ENCODE measurements at regions not wholly inside any gene's neighbourhood (a gene's known extent, or its start where the extent isn't known, plus 50 kb on each side); places are given as distances from the start of the nearest gene placed in this dataset.
"Not testable (repeated sequence)": the region's sequence is repeated elsewhere in the genome, so short reads cannot be mapped to it uniquely, and the experiment has no call there.

DNA sequence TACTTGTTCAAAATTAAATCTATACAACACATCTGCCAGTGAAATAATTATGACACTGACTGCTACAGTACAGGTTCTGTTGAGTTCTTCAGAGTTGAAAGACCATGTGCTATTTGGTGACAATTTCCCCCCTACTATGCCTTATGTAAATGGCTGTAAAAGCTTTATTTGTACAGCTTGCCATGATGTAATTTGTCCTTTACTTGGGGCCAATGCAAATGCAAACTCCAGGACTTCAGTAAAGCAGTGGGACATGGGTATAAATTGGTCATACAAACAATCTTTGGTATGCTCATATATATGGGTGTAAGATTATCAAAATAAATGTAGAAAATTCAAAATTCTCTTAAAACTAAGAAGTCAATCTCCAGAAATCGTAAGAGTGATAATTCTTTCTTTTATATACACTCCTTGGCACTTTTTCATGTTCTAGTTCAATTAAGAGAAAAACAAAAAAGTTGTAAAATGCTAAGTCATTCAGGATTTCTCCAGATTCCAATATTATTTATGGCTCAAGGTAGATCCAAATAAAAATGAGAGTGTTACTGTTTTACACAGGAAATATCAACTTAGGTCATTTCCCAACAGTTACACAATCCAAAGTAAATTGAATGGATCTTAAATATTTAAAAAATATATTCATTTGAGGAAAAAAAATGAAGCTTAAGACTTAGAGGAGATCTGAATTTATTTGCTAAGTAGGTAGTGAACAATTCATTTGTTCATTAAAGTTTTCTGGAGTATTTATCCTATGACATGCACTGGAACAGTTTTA is 1310.5 kb upstream of the CITED2 start:
- DNase-seq: no peak

DNA sequence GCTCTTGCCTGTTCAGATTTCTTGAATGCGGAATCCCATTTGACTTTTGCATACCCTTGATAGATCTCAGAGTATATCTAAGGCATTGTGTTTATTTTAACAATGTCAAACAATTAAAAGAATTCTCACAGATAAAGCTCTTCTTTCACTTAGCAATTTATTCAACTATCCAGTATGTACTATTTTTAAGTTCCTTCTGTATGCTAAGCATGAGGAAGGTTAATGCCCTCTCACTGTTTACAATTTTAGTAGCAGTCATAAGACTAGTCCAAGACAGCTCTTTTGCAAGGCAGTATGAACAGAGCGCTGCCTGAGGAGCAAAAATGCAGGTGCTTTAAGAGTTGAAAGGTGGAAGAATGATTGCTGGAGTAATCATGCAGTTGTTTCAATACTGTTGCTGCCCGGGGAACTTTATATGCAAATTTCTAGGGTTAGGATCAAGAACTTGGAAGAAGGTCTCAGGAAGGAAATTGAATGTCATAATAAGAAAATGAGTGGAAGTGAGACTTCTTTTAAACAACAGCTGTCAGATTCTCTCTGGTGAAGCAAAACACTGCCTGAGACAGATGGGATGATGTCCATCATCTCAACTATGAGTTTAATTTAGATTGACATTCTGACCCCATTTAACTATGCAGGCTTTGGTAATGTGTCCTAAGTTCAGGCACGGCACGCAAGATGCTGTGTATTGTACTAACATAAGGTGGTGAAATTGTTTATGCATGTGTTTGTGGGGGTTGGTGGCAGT is 1303.5 kb upstream of the CITED2 start:
- DNase-seq: no peak

DNA sequence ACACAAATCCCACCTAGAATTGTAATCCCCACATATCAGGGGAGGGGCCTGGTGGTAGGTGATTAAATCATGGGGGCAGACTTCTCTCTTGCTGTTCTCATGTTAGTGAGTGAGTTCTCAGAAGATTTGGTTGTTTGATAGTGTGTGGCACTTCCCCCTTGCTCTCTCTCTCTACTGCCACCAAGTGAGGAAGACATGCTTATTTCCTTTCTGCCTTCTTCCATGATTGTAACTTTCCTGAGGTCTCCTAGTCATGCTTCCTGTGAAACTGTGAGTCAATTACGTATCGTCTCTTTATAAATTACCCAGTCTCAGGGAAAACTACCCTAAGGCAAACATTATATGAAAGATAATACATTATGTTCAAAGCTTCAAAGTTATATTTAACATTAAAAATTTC is 1297.5 kb upstream of the CITED2 start:
- DNase-seq: no peak

DNA sequence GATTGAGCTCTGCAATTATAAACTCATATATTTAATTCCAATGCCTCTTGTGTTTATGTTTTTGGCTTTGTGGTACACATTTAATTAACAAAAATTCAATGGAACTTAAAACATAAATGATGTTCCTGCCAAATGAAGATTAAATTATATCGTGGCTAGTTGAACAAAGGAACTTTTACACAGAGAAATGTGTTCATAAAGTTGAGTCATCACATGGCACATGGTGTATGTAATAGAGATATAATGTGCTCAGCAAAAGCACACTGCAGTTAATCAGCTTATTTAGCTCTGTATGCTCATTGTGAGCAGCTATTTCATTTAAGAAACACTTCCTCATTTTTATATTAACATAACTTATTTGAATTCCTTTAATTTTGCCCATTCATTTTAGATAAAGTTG is 1295.6 kb upstream of the CITED2 start:
- no peak for DNase-seq

DNA sequence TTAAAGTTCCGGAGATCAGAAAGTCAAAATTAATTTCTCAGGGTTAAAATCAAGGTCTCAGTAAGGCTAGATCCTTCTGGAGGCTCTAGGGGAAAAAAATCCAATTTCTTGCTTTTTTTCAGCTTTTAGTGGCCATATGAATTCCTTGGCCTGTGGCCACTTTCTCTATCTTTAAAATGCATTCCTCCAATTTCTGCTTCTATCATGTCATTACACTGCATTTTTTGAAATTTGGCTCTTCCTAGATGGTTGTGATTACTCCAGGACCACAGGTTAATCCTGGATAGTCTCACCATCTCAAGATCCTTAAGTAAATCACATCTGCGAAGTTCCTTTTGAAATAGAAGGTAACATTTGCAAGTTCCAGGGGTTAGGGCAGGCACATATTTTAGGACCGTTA is 1294.9 kb upstream of the CITED2 start:
- DNase-seq: no peak

DNA sequence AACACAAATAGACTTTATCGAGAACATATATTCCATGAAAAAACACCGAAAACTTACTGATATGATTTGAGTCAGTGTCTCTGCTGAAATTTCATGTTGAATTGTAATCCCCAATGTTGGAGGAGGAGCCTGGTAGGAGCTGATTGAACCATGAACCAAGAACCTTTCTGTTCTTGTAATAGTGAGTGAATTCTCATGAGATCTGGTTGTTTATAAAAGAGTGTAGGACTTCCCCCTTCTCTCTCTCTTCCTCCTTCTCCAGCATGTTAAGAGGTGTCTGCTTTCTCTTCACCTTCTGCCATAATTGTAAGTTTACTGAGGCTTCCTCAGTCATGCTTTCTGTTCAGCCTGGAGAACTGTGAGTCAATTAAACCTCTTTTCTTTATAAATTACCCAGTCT is 1289.3 kb upstream of the CITED2 start:
- DNase-seq: no peak

DNA sequence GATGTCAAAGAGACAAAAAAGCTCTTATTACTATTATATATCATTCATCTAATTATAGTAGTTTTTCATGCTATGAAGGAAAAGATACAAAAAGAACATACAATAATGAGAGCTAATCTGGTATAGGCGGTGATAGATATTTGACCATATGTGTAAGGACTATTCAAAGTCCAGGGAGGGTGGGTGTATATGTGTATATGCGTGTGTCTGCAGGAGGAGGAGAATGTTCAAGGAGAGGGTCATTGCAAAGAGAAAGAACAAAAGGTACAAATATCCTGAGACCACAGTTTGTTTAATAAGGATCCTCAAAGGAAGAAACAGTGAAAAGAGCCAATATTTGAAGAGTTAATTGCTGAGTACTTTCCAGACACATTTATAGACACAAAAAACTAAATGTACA is 1288.6 kb upstream of the CITED2 start:
- DNase-seq: no peak

DNA sequence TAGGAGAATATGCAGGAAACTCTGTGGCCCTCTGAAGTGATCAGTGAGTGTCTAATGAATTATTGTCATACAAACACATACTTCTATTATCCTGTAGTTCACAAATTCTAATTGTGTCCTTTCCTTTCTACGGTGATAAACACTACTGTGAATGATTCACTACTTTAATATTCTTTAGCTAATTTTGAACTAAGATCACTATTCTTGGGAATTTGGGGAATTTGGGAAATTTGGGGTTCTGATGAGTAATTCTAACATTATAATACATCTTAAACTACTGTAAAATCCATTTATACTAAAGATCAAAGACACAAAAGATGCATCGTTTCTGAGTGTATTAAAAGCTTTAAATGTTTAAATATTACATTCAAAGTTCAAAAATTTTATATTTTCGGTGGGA is 1287.2 kb upstream of the CITED2 start:
- no peak for DNase-seq

DNA sequence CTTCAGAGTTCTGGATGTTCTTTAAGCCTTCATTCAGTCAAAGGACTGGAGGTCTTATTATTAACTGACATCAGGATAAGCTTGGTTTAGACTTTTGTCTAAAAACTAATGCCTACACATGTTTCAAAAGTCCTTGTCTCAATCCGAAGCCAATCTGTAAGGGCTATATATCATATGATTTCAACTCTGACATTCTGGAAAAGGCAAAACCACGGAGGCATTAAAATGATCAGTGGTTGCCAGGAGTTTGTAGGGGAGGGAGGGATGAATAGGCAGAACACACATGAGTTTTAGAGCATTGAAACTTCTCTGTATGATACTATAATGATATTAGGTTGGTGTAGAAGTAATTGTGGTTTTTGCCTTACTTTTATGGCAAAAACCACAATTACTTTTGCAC is 1285.8 kb upstream of the CITED2 start:
- DNase-seq: no peak

DNA sequence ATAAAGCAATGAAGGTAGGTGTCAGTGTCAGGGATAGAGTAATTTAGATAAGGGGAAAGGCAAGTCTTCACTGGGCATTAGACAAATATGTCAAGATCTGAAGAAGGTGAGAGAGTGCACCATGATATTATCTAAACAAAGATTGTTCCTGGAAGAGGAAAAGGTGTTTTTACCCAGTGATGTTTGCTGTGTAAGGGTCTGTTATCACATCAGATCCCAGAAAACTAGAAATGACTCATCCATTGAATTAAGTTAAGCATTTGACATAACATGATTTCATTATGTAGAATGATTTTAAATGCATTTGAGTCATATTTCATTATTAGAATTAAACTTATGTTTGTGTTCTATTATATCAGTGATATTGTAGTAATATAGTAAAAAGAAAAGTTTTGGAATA is 1279.5 kb upstream of the CITED2 start:
- DNase-seq: no peak

DNA sequence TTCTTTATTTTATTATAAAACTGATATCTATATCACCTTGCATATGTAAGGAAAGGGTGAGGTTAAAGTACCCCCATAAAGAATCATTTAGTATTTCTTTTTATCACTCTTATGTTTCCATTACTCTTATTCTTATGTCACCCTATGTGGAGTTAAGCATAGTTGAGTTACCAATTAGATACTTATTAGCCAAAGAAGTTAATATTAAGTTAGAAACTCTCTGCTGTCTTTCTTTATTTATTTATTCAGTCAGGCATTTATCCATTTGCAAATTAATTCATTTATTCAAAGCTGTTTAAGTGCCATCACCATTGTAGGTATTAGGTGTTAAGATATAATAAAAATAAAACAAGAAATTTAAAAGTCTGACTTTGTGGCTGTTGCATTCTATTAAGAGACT is 1279.1 kb upstream of the CITED2 start:
- no peak for DNase-seq

DNA sequence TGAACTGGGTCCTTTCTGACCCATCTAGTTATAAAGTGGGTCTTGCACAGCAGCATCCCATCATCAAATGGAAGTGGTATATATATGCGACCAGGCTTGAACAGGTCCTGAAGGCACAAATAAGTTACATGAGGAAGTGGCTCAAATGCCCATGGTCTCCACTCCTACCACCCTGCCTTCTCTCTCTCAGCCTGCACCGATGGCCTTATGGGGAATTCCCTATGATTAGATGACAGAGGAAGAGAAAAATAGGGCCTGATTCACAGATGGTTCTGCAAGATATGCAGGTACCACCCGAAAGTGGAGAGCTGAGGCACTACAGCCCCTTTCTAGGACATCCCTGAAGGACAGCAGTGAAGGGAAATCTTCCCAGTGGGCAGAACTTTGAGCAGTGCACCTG is 1275.1 kb upstream of the CITED2 start:
- DNase-seq: not testable (repeated sequence)

DNA sequence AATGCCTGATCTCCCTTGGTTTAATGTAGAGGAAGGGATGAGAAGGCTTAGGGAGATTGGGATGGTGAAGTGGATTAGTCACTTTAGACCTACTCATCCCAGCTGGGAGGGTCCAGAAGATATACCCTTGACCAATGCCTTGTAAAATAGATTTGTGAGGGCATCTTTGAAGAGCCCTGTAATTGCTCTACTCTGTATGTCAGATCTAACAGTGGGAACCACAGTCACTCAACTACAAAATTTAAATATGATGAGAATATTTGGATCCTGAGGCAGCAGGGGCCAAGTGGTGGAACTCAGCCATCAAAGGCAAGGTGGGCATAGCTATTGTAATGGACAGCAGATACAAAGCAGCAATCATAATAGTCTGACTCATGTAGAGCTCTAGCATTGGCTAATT is 1272.9 kb upstream of the CITED2 start:
- not testable (repeated sequence) for DNase-seq

DNA sequence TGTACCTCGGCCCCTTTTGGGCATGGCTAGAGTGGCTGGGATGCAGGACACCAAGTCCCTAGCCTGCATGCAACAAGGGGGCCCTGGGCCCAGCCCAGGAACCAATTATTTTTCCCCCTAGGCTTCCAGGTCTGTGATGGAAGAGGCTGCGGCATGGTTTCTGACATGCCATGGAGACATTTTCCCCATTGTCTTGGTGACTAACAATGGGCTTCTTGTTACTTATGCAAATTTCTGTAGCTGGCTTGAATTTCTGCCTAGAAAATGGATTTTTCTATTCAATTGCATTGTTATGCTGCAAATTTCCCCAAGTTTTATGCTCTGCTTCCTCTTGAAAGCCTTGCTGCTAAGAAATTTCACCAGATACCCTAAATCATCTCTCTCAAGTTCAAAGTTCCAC is 1269.6 kb upstream of the CITED2 start:
- no peak for DNase-seq

DNA sequence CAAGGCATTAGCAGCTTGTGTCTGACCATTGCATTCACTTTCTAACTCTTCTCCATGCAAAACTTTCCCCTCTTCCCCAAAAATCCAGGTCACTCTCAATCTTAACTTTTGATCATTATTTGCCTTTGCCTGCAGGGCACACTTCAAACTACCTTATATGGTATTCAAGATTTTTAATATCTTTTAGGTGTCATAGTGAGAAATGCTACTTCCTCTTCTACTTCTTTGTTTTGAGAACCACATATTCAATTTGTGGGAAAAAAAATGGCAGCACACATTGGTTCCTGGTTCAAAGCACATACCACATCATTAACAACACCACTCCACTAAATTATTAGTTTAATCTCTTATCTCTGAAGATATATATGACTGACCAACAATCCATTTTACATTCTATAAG is 1267.0 kb upstream of the CITED2 start:
- no peak for DNase-seq

DNA sequence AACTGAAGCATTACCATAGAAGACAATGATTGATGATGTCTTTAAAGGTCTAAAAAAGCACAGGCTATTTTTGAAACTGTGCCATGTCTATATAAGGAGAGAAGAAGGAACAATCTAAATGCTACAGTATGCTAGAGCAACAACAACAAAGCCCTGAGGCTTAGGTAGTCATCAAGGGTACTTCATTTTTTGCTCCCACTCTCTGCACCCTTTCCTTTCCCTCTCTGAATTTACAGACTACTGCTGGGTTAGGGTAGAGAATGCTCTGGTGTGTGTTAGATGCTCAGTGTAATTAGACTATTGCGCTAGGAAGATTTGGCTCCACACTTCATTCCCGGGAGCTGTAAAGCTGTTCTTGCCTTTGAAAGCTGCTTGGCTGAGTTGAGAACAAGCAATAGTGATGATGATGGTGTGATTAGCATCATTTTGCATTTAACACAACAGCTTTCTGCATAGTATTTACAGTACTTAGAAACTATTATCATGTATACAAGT is 1262.5 kb upstream of the CITED2 start:
- no peak for DNase-seq

DNA sequence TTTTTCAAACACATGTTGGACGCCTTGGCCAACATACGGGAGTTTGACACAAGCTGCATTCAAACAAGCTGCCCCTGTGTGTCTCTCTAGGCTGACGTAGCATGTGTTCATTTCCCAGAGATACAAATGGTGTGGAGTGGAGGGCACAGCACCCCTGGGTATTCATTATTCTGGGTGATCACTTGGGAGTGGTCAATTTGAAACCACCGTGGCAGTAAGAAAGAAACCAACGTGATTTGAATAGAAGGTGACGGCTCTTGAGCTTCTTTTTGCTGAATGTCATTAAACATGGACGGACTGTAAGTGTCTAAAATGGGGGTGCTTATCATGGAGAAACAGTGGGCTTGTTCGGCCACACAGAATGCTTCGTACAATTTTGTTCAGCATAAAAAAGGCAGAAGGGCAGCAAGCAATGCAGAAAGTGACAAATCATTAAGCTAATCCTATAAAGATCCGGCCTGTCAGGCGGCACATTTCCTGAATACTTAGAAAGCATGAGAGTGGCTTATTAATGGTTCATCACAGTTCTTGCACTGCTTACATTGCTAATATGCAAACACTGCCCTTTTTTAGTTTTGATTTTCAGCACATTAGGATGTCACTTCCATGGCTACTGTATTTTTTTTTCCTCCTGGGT is 1261.9 kb upstream of the CITED2 start:
- DNase-seq: no peak

DNA sequence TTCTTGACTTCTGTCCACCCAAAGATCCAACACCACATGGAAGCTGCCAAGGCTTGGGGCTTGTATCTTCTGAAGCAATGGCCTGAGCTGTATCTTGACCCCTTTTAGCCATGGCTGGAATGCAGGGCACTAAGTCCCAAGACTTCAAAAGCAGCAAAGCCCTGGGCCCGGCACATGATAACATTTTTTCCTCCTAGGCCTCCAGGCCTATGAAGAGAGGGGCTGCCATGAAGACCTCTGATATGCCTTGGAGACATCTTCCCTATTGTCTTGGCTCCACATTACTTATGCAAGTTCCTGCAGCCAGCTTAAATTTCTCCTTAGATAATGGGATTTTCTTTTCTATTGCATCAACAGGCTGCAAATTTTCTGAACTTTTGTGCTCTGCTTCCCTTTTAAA is 1252.6 kb upstream of the CITED2 start:
- no peak for DNase-seq

DNA sequence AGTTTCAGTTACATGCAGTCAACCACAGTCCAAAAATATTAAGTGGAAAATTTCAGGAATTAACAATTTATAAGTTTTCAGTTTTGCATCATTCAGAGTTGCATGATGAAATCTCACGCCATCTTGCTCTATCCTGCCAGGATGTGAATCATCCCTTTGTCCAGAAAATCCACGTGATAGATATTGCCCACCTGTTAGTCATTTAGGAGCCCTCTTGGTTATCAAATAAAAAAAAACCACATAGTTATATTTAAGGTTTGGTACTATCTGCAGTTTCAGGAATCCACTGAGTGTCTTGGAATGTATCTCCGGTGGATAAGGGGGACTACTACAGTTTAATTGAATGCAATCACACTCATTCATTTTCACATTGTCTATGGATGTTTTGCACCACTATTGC is 1249.0 kb upstream of the CITED2 start:
- DNase-seq: no peak

DNA sequence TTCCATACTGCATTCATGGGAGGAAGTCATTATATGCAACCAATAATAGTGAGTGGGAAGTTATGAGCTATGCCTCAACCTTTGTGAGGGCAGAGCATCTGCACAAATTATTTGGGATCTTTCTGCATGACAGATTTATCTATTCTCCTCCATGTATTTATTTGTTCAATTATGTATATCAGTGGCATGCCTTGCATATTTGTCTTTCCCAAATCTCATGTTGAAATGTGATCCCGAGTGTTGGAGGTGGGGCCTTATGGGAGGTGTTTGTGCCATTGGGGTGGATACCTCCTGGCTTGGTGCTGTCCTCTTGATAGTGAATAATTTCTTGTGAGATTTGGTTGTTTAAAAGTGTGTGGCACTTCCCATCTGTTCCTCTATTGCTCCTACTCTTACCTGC is 1246.0 kb upstream of the CITED2 start:
- no peak for DNase-seq

DNA sequence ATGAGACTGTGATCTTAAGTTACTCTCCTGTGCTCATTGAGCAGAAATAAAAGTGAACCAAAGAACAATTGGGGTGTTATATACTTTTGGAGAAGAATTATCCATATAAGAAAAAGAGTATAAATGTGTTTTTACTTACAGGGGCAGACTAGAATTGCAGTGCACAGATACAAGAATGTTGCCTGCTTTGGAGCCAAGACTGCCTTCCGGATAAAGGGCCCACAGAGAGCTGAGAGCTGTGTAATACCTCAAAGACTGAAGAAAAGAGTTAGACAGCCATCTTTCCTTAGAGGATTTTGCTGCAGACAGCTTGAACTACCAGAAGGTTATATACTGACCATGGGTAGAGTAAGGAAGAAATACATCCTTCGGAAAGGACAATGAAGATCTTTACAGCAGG is 1235.5 kb upstream of the CITED2 start:
- no peak for DNase-seq

DNA sequence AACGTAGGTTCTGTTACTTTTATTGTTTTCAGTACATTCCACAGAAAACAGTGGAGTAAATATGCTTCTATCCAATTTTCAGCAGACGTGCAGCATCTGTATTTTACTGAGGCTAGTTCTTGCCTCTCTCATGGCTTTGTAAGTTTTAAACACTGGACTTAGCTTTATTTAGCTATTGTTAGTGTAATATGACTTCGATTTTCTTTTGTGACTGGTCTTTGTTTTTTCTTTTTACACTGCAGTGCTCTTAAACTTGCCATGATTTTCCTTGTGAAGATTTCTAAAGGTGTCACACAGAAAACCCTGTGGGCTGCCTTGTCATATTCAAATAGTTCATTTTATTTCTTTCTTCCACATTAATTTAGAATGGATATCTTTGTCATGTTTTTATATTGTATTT is 1234.9 kb upstream of the CITED2 start:
- no peak for DNase-seq

DNA sequence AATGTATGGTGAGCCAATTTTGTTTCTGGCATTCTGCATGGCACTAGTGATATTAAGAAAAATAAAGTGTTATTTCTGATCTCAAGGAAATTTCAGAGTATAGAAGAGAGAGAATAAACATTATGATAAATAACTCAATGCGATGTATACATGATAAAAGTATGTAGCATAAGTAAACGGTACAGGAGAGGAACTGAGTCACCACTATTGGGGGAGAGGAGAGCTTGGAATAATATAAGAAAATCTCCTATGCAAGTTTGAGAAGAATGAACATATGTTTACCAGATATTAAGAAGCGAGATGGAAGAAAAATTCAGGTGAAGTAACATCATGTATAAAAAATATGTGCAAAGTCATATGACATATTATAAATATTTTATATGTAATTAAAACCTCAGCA is 1230.3 kb upstream of the CITED2 start:
- DNase-seq: no peak

All from hematopoietic multipotent progenitor cell treated with erythropoietin and hydrocortisone succinate and interleukin-3 and kit ligand, for 8 days (in vitro differentiated cells).